ENCODE measurements at regions not wholly inside any gene's neighbourhood (a gene's known extent, or its start where the extent isn't known, plus 50 kb on each side); places are given as distances from the start of the nearest gene placed in this dataset.
"Not testable (repeated sequence)": the region's sequence is repeated elsewhere in the genome, so short reads cannot be mapped to it uniquely, and the experiment has no call there.

- intact Hi-C loops (cut with micrococcal nuclease) = no loop called here
Observed at GRCh38 chr3:176310641-176311040, 886.6 kb downstream of the TBL1XR1 start.

GRCh38 chr3:176302271-176302670 is 895.0 kb downstream of the TBL1XR1 start:
- Mint-ChIP-seq H3K4me1 (ENCODE audit: low read depth) (no peaks in the 10 kb centered on the region), H3K9me3 (no peaks in the 10 kb centered on the region)
- intact Hi-C loops (cut with micrococcal nuclease) = no loop called here

More at GRCh38 chr3:176310641-176311040, 886.6 kb downstream of the TBL1XR1 start:
- H3K27ac Mint-ChIP-seq = no peak overlapping the region
- H3K9me3 Mint-ChIP-seq = peaks cover 4% of the 10 kb centered on the region
- H3K27me3 Mint-ChIP-seq (ENCODE audit: insufficient read depth) = no peaks in the 10 kb centered on the region
- no peaks in the 10 kb centered on the region for H3K4me1 Mint-ChIP-seq (ENCODE audit: low read depth)
- DNase-seq (ENCODE audit: low spot score) = no peak
- no peaks in the 10 kb centered on the region for H3K36me3 Mint-ChIP-seq (ENCODE audit: low read depth)
- H3K4me3 Mint-ChIP-seq = no peak overlapping the region

GRCh38 chr3:176296066-176296597 is 901.1 kb downstream of the TBL1XR1 start:
- no peak for DNase-seq (ENCODE audit: low spot score)
- no peaks in the 10 kb centered on the region for H3K27me3 Mint-ChIP-seq (ENCODE audit: insufficient read depth)
- no peak overlapping the region for H3K4me3 Mint-ChIP-seq
- H3K9me3 Mint-ChIP-seq = no peaks in the 10 kb centered on the region
- no peaks in the 10 kb centered on the region for H3K4me1 Mint-ChIP-seq (ENCODE audit: low read depth)
- no peaks in the 10 kb centered on the region for H3K36me3 Mint-ChIP-seq (ENCODE audit: low read depth)
- no peak overlapping the region for H3K27ac Mint-ChIP-seq
- intact Hi-C loops (cut with micrococcal nuclease) = no loop called here

More at GRCh38 chr3:176302271-176302670, 895.0 kb downstream of the TBL1XR1 start:
- Mint-ChIP-seq H3K36me3 (ENCODE audit: low read depth) (no peaks in the 10 kb centered on the region), H3K27ac (no peak overlapping the region), H3K4me3 (no peak overlapping the region), H3K27me3 (ENCODE audit: insufficient read depth) (no peaks in the 10 kb centered on the region)
- DNase-seq (ENCODE audit: low spot score) = no peak

- Mint-ChIP-seq H3K4me3 (no peak overlapping the region), H3K36me3 (ENCODE audit: low read depth) (no peaks in the 10 kb centered on the region), H3K27me3 (ENCODE audit: insufficient read depth) (no peaks in the 10 kb centered on the region), H3K27ac (no peak overlapping the region), H3K4me1 (ENCODE audit: low read depth) (no peaks in the 10 kb centered on the region), H3K9me3 (no peaks in the 10 kb centered on the region)
- no peak for DNase-seq (ENCODE audit: low spot score)
- intact Hi-C loops (cut with micrococcal nuclease) = no loop called here
Observed at GRCh38 chr3:176293276-176293675, 904.0 kb downstream of the TBL1XR1 start.

GRCh38 chr3:176286476-176287085 is 910.7 kb downstream of the TBL1XR1 start:
- H3K36me3 Mint-ChIP-seq (ENCODE audit: low read depth) = no peaks in the 10 kb centered on the region
- H3K4me3 Mint-ChIP-seq = no peak overlapping the region
- intact Hi-C loops (cut with micrococcal nuclease) = no loop called here
- no peaks in the 10 kb centered on the region for H3K27me3 Mint-ChIP-seq (ENCODE audit: insufficient read depth)
- no peaks in the 10 kb centered on the region for H3K9me3 Mint-ChIP-seq
- DNase-seq (ENCODE audit: low spot score) = no peak
- no peaks in the 10 kb centered on the region for H3K4me1 Mint-ChIP-seq (ENCODE audit: low read depth)
- no peak overlapping the region for H3K27ac Mint-ChIP-seq

- H3K4me3 Mint-ChIP-seq = no peak overlapping the region
- peaks cover 6% of the 10 kb centered on the region for H3K9me3 Mint-ChIP-seq
- no peak overlapping the region for H3K27ac Mint-ChIP-seq
- DNase-seq (ENCODE audit: low spot score) = no peak
- H3K4me1 Mint-ChIP-seq (ENCODE audit: low read depth) = no peaks in the 10 kb centered on the region
- H3K27me3 Mint-ChIP-seq (ENCODE audit: insufficient read depth) = no peaks in the 10 kb centered on the region
- intact Hi-C loops (cut with micrococcal nuclease) = no loop called here
- H3K36me3 Mint-ChIP-seq (ENCODE audit: low read depth) = no peaks in the 10 kb centered on the region
Observed at GRCh38 chr3:176275538-176275937, 921.7 kb downstream of the TBL1XR1 start.

GRCh38 chr3:176275113-176275512 is 922.2 kb downstream of the TBL1XR1 start:
- no peaks in the 10 kb centered on the region for H3K36me3 Mint-ChIP-seq (ENCODE audit: low read depth)
- H3K4me1 Mint-ChIP-seq (ENCODE audit: low read depth) = no peaks in the 10 kb centered on the region
- H3K27me3 Mint-ChIP-seq (ENCODE audit: insufficient read depth) = no peaks in the 10 kb centered on the region
- no peak overlapping the region for H3K27ac Mint-ChIP-seq
- peaks cover 10% of the 10 kb centered on the region for H3K9me3 Mint-ChIP-seq
- intact Hi-C loops (cut with micrococcal nuclease) = no loop called here
- no peak for DNase-seq (ENCODE audit: low spot score)
- H3K4me3 Mint-ChIP-seq = no peak overlapping the region

GRCh38 chr3:176274161-176274560 is 923.1 kb downstream of the TBL1XR1 start:
- Mint-ChIP-seq H3K36me3 (ENCODE audit: low read depth) (no peaks in the 10 kb centered on the region), H3K9me3 (peaks cover 13% of the 10 kb centered on the region), H3K27ac (no peak overlapping the region), H3K4me1 (ENCODE audit: low read depth) (no peaks in the 10 kb centered on the region), H3K4me3 (no peak overlapping the region), H3K27me3 (ENCODE audit: insufficient read depth) (no peaks in the 10 kb centered on the region)
- intact Hi-C loops (cut with micrococcal nuclease) = no loop called here
- DNase-seq (ENCODE audit: low spot score) = no peak

- no peaks in the 10 kb centered on the region for H3K27me3 Mint-ChIP-seq (ENCODE audit: insufficient read depth)
- intact Hi-C loops (cut with micrococcal nuclease) = no loop called here
- peaks cover 20% of the 10 kb centered on the region for H3K9me3 Mint-ChIP-seq
- no peaks in the 10 kb centered on the region for H3K36me3 Mint-ChIP-seq (ENCODE audit: low read depth)
- H3K4me3 Mint-ChIP-seq = no peak overlapping the region
- H3K27ac Mint-ChIP-seq = no peak overlapping the region
- H3K4me1 Mint-ChIP-seq (ENCODE audit: low read depth) = no peaks in the 10 kb centered on the region
- no peak for DNase-seq (ENCODE audit: low spot score)
Observed at GRCh38 chr3:176262071-176262470, 935.2 kb downstream of the TBL1XR1 start.

GRCh38 chr3:176247191-176247590 is 950.1 kb downstream of the TBL1XR1 start:
- H3K27ac Mint-ChIP-seq = no peak overlapping the region
- no peak for DNase-seq (ENCODE audit: low spot score)
- H3K36me3 Mint-ChIP-seq (ENCODE audit: low read depth) = no peaks in the 10 kb centered on the region
- H3K9me3 Mint-ChIP-seq = peaks cover 4% of the 10 kb centered on the region
- H3K27me3 Mint-ChIP-seq (ENCODE audit: insufficient read depth) = no peaks in the 10 kb centered on the region
- H3K4me1 Mint-ChIP-seq (ENCODE audit: low read depth) = no peaks in the 10 kb centered on the region
- intact Hi-C loops (cut with micrococcal nuclease) = no loop called here
- no peak overlapping the region for H3K4me3 Mint-ChIP-seq

GRCh38 chr3:176219970-176220369 is 977.3 kb downstream of the TBL1XR1 start:
- H3K4me1 Mint-ChIP-seq (ENCODE audit: low read depth) = no peaks in the 10 kb centered on the region
- no peaks in the 10 kb centered on the region for H3K9me3 Mint-ChIP-seq
- DNase-seq (ENCODE audit: low spot score) = no peak
- intact Hi-C loops (cut with micrococcal nuclease) = no loop called here
- no peak overlapping the region for H3K4me3 Mint-ChIP-seq
- no peaks in the 10 kb centered on the region for H3K27me3 Mint-ChIP-seq (ENCODE audit: insufficient read depth)
- no peak overlapping the region for H3K27ac Mint-ChIP-seq
- H3K36me3 Mint-ChIP-seq (ENCODE audit: low read depth) = no peaks in the 10 kb centered on the region

GRCh38 chr3:176214758-176215157 is 982.5 kb downstream of the TBL1XR1 start:
- no peaks in the 10 kb centered on the region for H3K4me1 Mint-ChIP-seq (ENCODE audit: low read depth)
- DNase-seq (ENCODE audit: low spot score) = no peak
- H3K36me3 Mint-ChIP-seq (ENCODE audit: low read depth) = no peaks in the 10 kb centered on the region
- no peaks in the 10 kb centered on the region for H3K27me3 Mint-ChIP-seq (ENCODE audit: insufficient read depth)
- H3K9me3 Mint-ChIP-seq = no peaks in the 10 kb centered on the region
- H3K27ac Mint-ChIP-seq = no peak overlapping the region
- intact Hi-C loops (cut with micrococcal nuclease) = no loop called here
- no peak overlapping the region for H3K4me3 Mint-ChIP-seq

GRCh38 chr3:176213314-176213713 is 984.0 kb downstream of the TBL1XR1 start:
- H3K36me3 Mint-ChIP-seq (ENCODE audit: low read depth); H3K9me3 Mint-ChIP-seq; H3K4me1 Mint-ChIP-seq (ENCODE audit: low read depth); H3K27me3 Mint-ChIP-seq (ENCODE audit: insufficient read depth); H3K27ac Mint-ChIP-seq; intact Hi-C loops (cut with micrococcal nuclease); H3K4me3 Mint-ChIP-seq; DNase-seq (ENCODE audit: low spot score): not testable (repeated sequence)

GRCh38 chr3:176208915-176209314 is 988.4 kb downstream of the TBL1XR1 start:
- Mint-ChIP-seq H3K4me3 (no peak overlapping the region), H3K4me1 (ENCODE audit: low read depth) (no peaks in the 10 kb centered on the region), H3K9me3 (no peaks in the 10 kb centered on the region), H3K27ac (no peak overlapping the region), H3K36me3 (ENCODE audit: low read depth) (no peaks in the 10 kb centered on the region), H3K27me3 (ENCODE audit: insufficient read depth) (no peaks in the 10 kb centered on the region)
- no peak for DNase-seq (ENCODE audit: low spot score)
- intact Hi-C loops (cut with micrococcal nuclease) = no loop called here

All from activated T-helper 1 cell treated with anti-CD3 and anti-CD28 coated beads, Interleukin-12 subunit alpha, Interleukin-12 subunit beta, Interleukin-2, Interleukin-4 antibody, amounts not matched to agents 30 ng/mL and 10 ng/mL and 1 ng/mL, durations not matched to agents 14 hours and 24 hours and 36 hours (primary cell).